ENCODE measurements at regions not wholly inside any gene's neighbourhood (a gene's known extent, or its start where the extent isn't known, plus 50 kb on each side); places are given as distances from the start of the nearest gene placed in this dataset.
"Not testable (repeated sequence)": the region's sequence is repeated elsewhere in the genome, so short reads cannot be mapped to it uniquely, and the experiment has no call there.

- no peak for DNase-seq (ENCODE audit: low spot score)
These were observed 87.2 kb upstream of the IVNS1ABP start for GRCh38 chr1:185404291-185404690.

- no peak for DNase-seq (ENCODE audit: low spot score)
These were observed 85.9 kb upstream of the IVNS1ABP start for GRCh38 chr1:185402930-185403329.

- no peak for DNase-seq (ENCODE audit: low spot score)
These were observed 84.0 kb upstream of the IVNS1ABP start for GRCh38 chr1:185401019-185401418.

- no peak for DNase-seq (ENCODE audit: low spot score)
These were observed 83.0 kb upstream of the IVNS1ABP start for GRCh38 chr1:185400052-185400451.

GRCh38 chr1:185398599-185398998 lies 81.6 kb upstream of the IVNS1ABP start:
- DNase-seq (ENCODE audit: low spot score): no peak

- DNase-seq (ENCODE audit: low spot score): no peak
These were observed 81.0 kb upstream of the IVNS1ABP start for GRCh38 chr1:185398022-185398421.

GRCh38 chr1:185397183-185397582 lies 80.1 kb upstream of the IVNS1ABP start:
- DNase-seq (ENCODE audit: low spot score): no peak

- DNase-seq (ENCODE audit: low spot score): no peak
These were observed 79.1 kb upstream of the IVNS1ABP start for GRCh38 chr1:185396126-185396525.

GRCh38 chr1:185393815-185394214 lies 76.8 kb upstream of the IVNS1ABP start:
- DNase-seq (ENCODE audit: low spot score): no peak

GRCh38 chr1:185393205-185393604 lies 76.2 kb upstream of the IVNS1ABP start:
- no peak for DNase-seq (ENCODE audit: low spot score)

GRCh38 chr1:185388815-185389214 lies 71.8 kb upstream of the IVNS1ABP start:
- DNase-seq (ENCODE audit: low spot score): no peak

- DNase-seq (ENCODE audit: low spot score): no peak
These were observed 71.3 kb upstream of the IVNS1ABP start for GRCh38 chr1:185388346-185388745.

GRCh38 chr1:185385991-185386390 lies 68.9 kb upstream of the IVNS1ABP start:
- DNase-seq (ENCODE audit: low spot score): no peak

- DNase-seq (ENCODE audit: low spot score): not testable (repeated sequence)
These were observed 66.8 kb upstream of the IVNS1ABP start for GRCh38 chr1:185383805-185384204.

- DNase-seq (ENCODE audit: low spot score): no peak
These were observed 60.8 kb upstream of the IVNS1ABP start for GRCh38 chr1:185377831-185378230.

GRCh38 chr1:185376840-185377635 lies 60.0 kb upstream of the IVNS1ABP start:
- DNase-seq (ENCODE audit: low spot score): no peak

GRCh38 chr1:185376288-185376687 lies 59.2 kb upstream of the IVNS1ABP start:
- no peak for DNase-seq (ENCODE audit: low spot score)

GRCh38 chr1:185375583-185375982 lies 58.5 kb upstream of the IVNS1ABP start:
- DNase-seq (ENCODE audit: low spot score): no peak

GRCh38 chr1:185373813-185374529 lies 56.9 kb upstream of the IVNS1ABP start:
- no peak for DNase-seq (ENCODE audit: low spot score)

- DNase-seq (ENCODE audit: low spot score): no peak
These were observed 52.7 kb upstream of the IVNS1ABP start for GRCh38 chr1:185369786-185370185.

GRCh38 chr1:185368913-185369491 lies 52.0 kb upstream of the IVNS1ABP start:
- no peak for DNase-seq (ENCODE audit: low spot score)

GRCh38 chr1:185368313-185368855 lies 51.3 kb upstream of the IVNS1ABP start:
- no peak for DNase-seq (ENCODE audit: low spot score)

- DNase-seq (ENCODE audit: low spot score): no peak
These were observed 50.2 kb upstream of the IVNS1ABP start for GRCh38 chr1:185367218-185367617.
